SU-DHL-6 (cell line): ENCODE measurements at regions not wholly inside any gene's neighbourhood (a gene's known extent, or its start where the extent isn't known, plus 50 kb on each side); places are given as distances from the start of the nearest gene placed in this dataset.

Experiments
- EZH2phosphoT487 ChIP-seq: fragments of 200-600 bp; sonication (generic), shearing (Covaris generic); conservative IDR thresholded peaks from 2 replicates; pipeline ENCODE4 v1.6.1; 2018; ENCODE audit warnings: mild to moderate bottlenecking, antibody characterized with exemption, low read length, moderate library complexity, mixed read lengths
- TF ChIP-seq, protein P1 (sequence below): fragments of 200-600 bp; sonication (generic); IDR thresholded peaks from one replicate; pipeline ENCODE4 v1.5.1; 2017; ENCODE audit warnings: antibody characterized with exemption, mild to moderate bottlenecking, low read length, moderate library complexity; ENCODE audit not compliant: insufficient read depth, poor library complexity, severe bottlenecking

GRCh38 chr6:155509743-155510475, 54.3 kb upstream of the NOX3 start:
- TF ChIP-seq EZH2phosphoT487, result no peak
- TF ChIP-seq, protein P1, sequence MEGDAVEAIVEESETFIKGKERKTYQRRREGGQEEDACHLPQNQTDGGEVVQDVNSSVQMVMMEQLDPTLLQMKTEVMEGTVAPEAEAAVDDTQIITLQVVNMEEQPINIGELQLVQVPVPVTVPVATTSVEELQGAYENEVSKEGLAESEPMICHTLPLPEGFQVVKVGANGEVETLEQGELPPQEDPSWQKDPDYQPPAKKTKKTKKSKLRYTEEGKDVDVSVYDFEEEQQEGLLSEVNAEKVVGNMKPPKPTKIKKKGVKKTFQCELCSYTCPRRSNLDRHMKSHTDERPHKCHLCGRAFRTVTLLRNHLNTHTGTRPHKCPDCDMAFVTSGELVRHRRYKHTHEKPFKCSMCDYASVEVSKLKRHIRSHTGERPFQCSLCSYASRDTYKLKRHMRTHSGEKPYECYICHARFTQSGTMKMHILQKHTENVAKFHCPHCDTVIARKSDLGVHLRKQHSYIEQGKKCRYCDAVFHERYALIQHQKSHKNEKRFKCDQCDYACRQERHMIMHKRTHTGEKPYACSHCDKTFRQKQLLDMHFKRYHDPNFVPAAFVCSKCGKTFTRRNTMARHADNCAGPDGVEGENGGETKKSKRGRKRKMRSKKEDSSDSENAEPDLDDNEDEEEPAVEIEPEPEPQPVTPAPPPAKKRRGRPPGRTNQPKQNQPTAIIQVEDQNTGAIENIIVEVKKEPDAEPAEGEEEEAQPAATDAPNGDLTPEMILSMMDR, result no peak
